PC-3 (cell line): ENCODE measurements at regions not wholly inside any gene's neighbourhood (a gene's known extent, or its start where the extent isn't known, plus 50 kb on each side); places are given as distances from the start of the nearest gene placed in this dataset.
"Not testable (repeated sequence)": the region's sequence is repeated elsewhere in the genome, so short reads cannot be mapped to it uniquely, and the experiment has no call there.

Source experiments
- EZH2 ChIP-seq: fragments of 300-600 bp; sonication (generic); IDR thresholded peaks from one replicate; pipeline ENCODE4 v1.6.1; 2017; ENCODE audit warnings: antibody characterized with exemption, mild to moderate bottlenecking, low read length; ENCODE audit not compliant: unreplicated experiment
- EZH2phosphoT487 ChIP-seq: fragments of 300-600 bp; sonication (generic); IDR thresholded peaks from 2 replicates; pipeline ENCODE4 v1.6.1; 2018; ENCODE audit warnings: mild to moderate bottlenecking, antibody characterized with exemption, low read length, borderline replicate concordance
- TF ChIP-seq, protein P1 (sequence below): fragments of 300-600 bp; sonication (generic); conservative IDR thresholded peaks from 2 replicates; pipeline ENCODE4 v1.5.1; 2017; ENCODE audit warnings: antibody characterized with exemption, low read depth, mild to moderate bottlenecking, low read length

DNA sequence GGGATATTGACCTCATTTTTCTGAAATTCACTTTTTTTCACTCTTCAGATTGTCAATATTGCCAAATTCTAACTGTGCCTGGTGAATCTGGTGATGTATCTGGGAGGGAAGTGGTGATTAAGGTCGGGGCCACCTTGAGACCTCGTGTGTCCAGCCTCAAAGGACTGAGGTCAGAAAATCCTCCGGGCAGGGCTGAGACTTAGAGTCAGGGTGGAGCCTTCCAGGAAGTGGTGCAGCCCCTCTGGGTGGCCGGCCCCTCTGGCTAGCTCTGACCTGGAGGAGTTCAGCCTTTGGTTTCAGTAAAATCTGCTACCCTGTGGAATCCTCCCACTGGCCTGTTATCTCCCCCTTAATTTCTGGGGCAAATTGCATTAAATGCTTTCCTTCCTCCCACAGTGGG lies 175.7 kb downstream of the TRIM43 start:
- TF ChIP-seq, protein P1, sequence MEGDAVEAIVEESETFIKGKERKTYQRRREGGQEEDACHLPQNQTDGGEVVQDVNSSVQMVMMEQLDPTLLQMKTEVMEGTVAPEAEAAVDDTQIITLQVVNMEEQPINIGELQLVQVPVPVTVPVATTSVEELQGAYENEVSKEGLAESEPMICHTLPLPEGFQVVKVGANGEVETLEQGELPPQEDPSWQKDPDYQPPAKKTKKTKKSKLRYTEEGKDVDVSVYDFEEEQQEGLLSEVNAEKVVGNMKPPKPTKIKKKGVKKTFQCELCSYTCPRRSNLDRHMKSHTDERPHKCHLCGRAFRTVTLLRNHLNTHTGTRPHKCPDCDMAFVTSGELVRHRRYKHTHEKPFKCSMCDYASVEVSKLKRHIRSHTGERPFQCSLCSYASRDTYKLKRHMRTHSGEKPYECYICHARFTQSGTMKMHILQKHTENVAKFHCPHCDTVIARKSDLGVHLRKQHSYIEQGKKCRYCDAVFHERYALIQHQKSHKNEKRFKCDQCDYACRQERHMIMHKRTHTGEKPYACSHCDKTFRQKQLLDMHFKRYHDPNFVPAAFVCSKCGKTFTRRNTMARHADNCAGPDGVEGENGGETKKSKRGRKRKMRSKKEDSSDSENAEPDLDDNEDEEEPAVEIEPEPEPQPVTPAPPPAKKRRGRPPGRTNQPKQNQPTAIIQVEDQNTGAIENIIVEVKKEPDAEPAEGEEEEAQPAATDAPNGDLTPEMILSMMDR, result not testable (repeated sequence)
- not testable (repeated sequence) for TF ChIP-seq EZH2, EZH2phosphoT487
